ENCODE measurements at regions not wholly inside any gene's neighbourhood (a gene's known extent, or its start where the extent isn't known, plus 50 kb on each side); places are given as distances from the start of the nearest gene placed in this dataset.
"Not testable (repeated sequence)": the region's sequence is repeated elsewhere in the genome, so short reads cannot be mapped to it uniquely, and the experiment has no call there.

DNA sequence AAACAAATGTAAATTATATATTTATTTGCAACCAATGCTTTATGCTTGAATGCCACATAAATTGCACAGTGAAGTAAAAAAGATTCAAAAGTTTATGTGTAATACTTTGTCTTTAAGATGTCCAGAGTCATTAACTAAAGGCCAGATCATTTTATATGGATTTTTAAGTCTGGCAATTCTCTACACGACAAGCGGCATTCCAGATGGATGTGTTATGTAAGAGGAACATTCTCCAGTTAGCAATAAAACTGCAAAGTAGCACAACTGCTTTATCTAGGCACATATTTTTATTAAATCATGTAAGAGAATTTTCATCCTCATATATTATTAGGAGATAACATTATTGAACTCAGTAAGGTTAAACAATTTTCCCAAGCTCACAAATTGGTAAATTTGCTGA lies 1717.7 kb upstream of the SEL1L start:
- no peak for DNase-seq
- intact Hi-C loops (cut with DNase I): no loop called here
- ATAC-seq: no peak

DNA sequence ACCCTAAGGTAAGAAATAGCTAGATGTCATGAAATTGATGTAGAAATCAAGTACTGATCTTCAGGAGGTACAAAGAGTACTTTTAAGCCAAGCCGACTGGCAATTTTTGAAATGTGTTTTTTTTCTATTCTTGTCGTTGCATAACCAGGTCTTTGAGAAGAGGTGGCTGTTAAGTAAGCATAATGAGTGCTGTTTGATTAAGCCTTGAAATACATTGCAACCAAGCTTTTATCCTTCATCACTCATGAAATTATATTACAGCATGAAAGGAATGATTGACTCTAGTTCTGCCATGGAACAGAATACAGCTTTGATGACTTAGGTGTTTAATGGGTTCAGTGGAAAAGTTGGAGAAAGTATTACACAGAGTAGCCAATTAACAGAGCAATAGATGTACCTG lies 1720.2 kb upstream of the SEL1L start:
- DNase-seq: no peak
- ATAC-seq: no peak
- intact Hi-C loops (cut with DNase I): no loop called here

GRCh38 chr14:83255015-83255726 lies 1721.5 kb upstream of the SEL1L start:
- no peak for DNase-seq
- intact Hi-C loops (cut with DNase I): no loop called here
- ATAC-seq: no peak

DNA sequence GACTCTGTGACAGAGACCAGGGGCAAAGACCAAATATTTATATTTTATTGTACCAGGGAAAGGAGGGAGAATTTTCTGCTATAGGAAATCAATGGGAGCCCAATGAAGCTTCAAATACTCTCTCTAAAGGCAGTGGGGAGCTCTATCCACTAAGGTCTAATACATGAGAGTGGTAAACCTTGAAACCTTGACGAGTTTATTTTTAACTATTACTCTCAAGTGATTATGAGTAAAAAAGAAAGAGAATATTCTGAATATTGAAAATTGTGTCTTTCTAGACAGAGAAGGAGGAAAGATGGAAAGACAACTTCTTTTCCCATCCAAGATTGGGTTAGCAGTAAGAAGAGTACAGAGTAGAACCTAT lies 1722.1 kb upstream of the SEL1L start:
- intact Hi-C loops (cut with DNase I): no loop called here
- DNase-seq (no peak), ATAC-seq (no peak)

- DNase-seq (no peak), ATAC-seq (no peak)
- intact Hi-C loops (cut with DNase I): no loop called here
Measured at GRCh38 chr14:83257466-83258439, 1724.1 kb upstream of the SEL1L start.

GRCh38 chr14:83260751-83261150 lies 1727.1 kb upstream of the SEL1L start:
- no peak for DNase-seq
- ATAC-seq: no peak
- intact Hi-C loops (cut with DNase I): no loop called here

- intact Hi-C loops (cut with DNase I): no loop called here
- DNase-seq (no peak), ATAC-seq (no peak)
Measured at GRCh38 chr14:83269583-83269982, 1735.9 kb upstream of the SEL1L start.

DNA sequence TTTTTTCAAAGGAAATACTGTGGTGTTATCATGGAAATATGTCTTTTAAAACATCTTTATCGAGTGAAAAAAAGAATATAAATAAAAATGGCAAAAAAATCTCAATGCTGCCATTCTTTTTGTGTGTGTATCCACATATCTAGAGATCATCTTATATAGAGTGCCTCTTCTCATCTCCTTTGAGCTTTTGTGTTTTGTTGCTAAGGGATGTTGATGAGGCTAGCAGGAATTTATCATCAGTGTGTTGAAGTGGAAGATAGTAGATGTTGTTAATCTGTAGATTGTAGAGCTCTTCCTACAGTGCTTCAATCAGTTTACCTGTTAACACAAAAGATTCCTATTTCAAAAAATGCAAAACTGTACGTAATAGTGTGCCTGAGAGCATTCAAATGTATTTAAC lies 1738.0 kb upstream of the SEL1L start:
- intact Hi-C loops (cut with DNase I): no loop called here
- DNase-seq (no peak), ATAC-seq (no peak)

GRCh38 chr14:83280719-83281118 lies 1747.1 kb upstream of the SEL1L start:
- intact Hi-C loops (cut with DNase I): no loop called here
- ATAC-seq (no peak), DNase-seq (no peak)

DNA sequence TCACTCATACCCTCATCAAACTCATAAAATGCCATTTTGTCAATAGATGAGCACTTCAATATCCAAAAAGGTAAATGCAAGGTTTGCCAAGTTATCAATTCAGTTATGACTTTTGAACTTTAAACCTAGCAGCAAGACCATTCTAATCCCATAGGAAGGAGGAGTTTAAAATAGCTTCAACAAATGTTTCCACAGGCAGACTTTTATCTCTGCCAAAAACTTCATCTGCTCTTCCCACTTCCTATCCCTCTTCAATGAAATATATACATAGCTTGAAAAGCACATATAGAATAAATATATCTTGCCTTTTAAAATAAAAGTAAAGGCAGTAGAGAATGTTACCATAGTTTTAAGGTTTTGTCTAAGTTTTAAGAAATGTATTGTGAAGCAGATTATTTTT lies 1749.1 kb upstream of the SEL1L start:
- intact Hi-C loops (cut with DNase I): no loop called here
- ATAC-seq (no peak), DNase-seq (no peak)

DNA sequence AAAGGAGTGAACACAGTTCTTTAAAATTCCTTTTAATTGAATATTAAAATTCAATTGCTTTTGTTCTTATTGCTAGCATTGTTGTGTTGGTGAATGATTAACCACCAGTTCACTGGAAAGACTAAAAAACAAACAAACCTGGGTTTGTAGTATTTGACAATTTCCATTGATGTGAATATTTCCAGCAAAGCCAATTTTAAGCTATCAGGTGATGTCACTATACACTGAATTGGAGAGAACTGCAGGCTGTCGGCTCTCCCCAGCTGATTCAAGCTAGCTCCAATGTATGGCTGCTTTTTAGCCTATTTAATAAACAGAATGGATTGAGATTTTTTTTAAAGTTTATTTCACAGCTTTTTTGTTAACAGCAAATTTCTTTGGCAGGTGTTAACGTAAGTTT lies 1753.6 kb upstream of the SEL1L start:
- DNase-seq (no peak), ATAC-seq (no peak)
- intact Hi-C loops (cut with DNase I): no loop called here

DNA sequence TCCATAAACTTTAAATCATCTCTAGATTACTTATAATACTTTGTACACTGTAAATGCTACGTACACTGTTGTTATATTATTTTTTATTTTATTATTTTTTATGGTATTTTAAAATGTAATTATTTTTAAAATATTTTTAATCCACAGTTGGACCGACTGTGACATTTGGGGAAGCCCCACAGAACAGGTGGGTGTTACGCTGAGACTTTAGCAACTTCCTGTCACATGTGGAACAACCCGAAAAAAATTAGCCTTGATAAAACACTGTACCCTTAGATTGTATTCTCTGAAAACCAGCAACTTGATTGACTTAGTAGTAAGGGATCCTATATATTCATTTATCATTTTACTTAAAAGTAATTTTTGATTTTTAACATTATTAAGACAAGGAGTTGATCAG lies 1755.7 kb upstream of the SEL1L start:
- intact Hi-C loops (cut with DNase I): no loop called here
- no peak for ATAC-seq
- DNase-seq: no peak

GRCh38 chr14:83289896-83290295 lies 1756.2 kb upstream of the SEL1L start:
- intact Hi-C loops (cut with DNase I): no loop called here
- DNase-seq (no peak), ATAC-seq (no peak)

DNA sequence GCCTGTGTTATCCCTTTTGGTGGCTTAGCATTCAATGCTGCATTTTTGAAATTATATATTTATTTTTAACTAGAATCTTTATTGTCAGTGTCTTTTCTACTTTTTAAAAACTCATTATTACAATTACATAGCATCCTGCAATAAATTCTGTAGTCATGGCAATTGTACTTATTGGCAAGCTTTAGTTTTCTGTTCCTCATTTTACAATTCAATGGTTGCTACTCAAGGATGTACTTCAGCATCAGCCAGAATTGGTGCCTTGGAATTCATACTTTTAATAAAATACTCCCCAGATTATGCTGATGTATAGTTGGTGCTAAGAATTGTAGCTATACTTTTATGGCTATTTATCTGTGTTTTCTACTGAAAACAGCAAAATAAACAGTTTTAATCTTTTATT lies 1756.8 kb upstream of the SEL1L start:
- ATAC-seq: no peak
- DNase-seq: no peak
- intact Hi-C loops (cut with DNase I): no loop called here

DNA sequence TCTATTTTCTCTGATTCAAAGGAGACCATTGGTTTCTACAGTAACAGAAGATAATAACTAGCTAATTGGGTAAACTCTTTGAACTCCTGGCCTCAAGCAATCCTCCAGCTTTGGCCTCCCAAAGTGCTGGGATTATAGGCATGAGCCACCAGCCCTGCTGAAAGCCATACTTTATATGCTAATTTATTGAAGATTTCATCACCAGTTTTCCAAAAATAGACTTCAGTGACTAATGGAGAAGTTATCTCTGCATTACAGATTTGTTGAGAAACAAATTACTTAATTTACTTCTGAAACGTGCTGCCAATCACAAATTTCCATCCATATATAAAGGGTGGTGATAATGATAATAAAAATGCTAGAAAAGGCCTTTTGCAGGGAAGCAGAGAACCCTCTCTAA lies 1758.1 kb upstream of the SEL1L start:
- ATAC-seq (no peak), DNase-seq (no peak)
- intact Hi-C loops (cut with DNase I): no loop called here

DNA sequence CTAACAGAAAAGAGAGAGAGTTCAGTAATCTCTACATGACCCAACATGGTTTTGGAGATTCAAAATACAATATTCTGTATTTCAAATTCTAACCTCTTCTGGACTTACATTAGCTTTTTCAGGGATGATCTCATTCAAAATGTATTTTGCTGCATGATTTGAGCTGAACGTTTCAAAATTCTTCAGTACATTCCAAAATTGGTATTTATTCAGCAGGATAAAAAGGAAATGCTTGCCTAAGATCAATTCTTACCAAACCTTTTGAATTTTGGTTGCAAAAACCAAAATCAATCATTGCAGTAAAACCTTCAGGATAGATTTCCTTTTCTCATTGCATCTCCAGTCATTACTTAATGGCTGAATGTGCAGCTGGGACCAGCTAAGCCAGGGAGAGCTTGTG lies 1761.3 kb upstream of the SEL1L start:
- intact Hi-C loops (cut with DNase I): no loop called here
- no peak for ATAC-seq
- DNase-seq: no peak

- no peak for DNase-seq
Measured at GRCh38 chr14:83297361-83297760, 1763.7 kb upstream of the SEL1L start.

GRCh38 chr14:83298016-83298415 lies 1764.4 kb upstream of the SEL1L start:
- ATAC-seq; intact Hi-C loops (cut with DNase I): not testable (repeated sequence)

More at GRCh38 chr14:83297361-83297760, 1763.7 kb upstream of the SEL1L start:
- intact Hi-C loops (cut with DNase I): no loop called here
- ATAC-seq: no peak

DNA sequence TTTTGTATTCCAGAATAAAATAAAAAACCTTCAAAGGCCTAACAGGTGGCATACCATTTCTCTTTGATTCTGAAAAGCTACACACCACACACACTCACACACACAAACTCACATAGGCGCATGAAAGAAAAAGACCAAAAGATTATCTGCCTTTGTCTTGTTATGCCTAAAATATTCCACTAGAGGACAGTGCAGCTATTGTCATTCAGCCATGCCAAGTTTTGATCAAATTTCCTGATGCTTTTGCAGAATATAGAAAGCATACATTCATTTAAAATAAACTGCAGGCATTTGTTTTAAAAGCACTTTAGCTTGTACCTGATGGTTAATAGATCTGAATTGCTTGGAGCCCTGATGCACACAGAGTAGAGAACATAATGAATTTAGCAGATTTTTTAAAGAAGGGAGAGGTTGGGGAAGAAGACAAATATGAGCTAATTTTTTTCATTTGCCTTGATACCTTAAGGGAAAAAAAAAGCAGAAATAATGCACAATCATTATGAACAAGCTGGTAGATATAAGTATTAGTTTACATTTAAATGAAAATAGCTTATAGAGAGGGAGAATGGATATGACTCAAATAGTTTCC lies 1766.9 kb upstream of the SEL1L start:
- no peak for DNase-seq
- intact Hi-C loops (cut with DNase I): no loop called here
- ATAC-seq: no peak

More at GRCh38 chr14:83298016-83298415, 1764.4 kb upstream of the SEL1L start:
- not testable (repeated sequence) for DNase-seq

GRCh38 chr14:83301791-83302190 lies 1768.1 kb upstream of the SEL1L start:
- DNase-seq: no peak
- intact Hi-C loops (cut with DNase I): no loop called here
- ATAC-seq: no peak

Data from left cardiac atrium (tissue), 4 donors.